ENCODE measurements at regions not wholly inside any gene's neighbourhood (a gene's known extent, or its start where the extent isn't known, plus 50 kb on each side); places are given as distances from the start of the nearest gene placed in this dataset.
"Not testable (repeated sequence)": the region's sequence is repeated elsewhere in the genome, so short reads cannot be mapped to it uniquely, and the experiment has no call there.

DNA sequence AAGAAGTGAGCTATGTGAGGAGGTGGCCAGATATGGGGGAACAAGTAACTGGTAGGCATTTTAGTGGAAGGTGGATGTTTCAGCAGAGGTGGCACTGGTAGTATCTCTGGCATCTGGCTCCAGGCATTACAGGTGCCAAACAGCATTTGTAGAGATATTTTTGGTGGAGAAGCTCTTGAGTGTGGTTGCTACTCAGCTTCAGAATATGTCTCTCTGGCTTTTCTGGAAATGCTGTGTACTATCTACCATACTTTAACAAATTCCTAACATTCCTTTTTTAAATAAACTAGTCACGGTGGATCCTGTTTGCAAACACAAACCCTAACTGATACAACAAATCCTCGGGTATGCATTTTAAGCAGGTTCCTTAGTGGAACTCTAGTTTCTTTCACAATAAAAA, 128.0 kb downstream of the BARX2 start:
- DNase-seq (ENCODE audit: low read depth in 4 of 4, low spot score in 1 of 4): no peak

DNA sequence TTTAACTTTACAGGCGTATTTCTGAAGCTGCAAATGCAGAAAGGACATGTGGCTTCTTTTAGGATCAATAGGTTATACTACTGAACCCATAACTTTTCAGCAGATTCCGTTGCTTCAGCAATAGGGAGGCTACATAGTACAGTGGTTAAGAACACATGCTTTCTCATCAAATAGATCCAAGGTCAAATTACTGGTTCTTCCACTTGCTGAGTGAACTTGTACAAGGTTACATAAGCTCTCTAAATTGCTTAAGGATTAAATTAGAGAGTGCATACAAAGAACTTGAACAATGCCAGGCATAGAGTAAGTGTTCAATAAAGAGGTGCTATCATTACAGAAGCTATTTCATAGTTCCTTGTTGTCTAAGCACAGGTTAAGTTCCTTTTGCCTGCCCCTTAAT, 129.6 kb downstream of the BARX2 start:
- no peak for DNase-seq (ENCODE audit: low read depth in 4 of 4, low spot score in 1 of 4)

DNA sequence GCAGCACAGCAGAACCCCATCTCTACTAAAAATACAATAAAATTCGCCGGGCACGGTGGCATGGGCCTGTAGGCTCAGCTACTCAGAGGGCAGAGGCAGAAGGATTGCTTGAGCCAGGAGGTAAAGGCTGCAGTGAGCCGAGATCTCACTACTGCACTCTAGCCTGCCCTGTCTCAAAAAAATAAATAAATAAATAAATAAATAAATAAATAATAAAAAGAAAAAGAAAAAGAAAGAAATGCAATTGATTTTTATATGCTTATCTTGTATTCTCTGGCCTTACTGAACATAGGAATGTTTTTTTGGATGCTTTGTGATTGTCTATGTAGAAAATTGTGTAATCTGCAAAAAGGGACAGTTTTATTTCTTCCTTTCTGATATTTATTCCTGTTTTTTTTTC, 132.5 kb downstream of the BARX2 start:
- DNase-seq (ENCODE audit: low read depth in 4 of 4, low spot score in 1 of 4): no peak

DNA sequence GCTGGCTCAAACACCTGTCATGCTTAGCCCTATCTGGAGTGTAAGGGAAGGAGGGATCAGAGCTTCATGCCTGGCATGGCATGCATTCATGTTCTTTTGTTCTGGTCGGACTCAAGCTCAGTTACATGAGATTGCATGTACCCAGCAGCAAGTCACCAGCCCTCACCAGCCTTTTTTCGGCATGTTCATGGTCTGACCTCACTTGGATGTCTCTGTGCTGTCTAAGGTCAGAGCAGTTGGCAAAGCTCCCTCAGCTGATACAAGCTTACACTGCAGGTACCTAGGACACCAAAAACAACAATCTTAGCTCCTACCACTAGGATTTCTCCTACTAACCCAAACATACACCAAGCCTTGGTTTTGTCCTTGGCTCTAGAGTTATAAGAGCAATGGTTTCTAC, 152.6 kb downstream of the BARX2 start:
- DNase-seq (ENCODE audit: low read depth in 4 of 4, low spot score in 1 of 4): no peak

DNA sequence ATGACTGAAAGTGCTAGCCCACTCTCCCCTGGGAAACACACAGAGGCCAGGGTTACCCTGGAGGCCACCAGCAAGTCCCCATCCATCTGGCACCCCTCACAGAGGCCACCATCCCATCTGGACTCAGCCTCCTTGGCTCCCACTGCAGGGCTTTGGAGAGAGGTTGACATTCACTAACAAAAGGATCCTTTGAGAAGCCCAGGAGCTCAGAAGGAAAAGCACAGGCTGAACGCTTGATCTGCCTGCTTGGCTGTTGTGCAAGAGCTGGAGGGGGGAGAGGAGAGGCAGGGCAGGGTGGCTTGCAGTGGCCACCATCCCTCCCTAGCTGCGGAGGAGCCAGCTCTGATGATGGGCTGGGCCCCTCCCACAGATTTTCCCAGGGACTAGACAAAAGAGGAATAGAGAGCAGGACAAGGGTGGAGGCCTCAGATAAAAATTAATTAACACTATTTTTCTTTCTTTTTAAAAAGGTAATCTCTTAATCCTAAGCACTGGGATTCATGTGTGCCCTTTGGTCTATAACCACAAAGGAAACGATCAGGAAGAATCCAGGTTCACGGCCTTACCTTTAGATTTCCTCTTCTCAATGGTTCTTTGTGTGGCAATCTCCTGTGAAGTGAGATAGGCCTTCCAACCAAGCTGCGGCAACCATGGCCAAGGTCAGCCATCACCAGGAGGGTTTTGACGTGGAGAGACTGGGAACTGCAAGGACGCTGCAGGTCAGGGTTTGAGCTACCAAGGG, 154.7 kb downstream of the BARX2 start:
- DNase-seq (ENCODE audit: low read depth in 4 of 4, low spot score in 1 of 4): no peak

DNA sequence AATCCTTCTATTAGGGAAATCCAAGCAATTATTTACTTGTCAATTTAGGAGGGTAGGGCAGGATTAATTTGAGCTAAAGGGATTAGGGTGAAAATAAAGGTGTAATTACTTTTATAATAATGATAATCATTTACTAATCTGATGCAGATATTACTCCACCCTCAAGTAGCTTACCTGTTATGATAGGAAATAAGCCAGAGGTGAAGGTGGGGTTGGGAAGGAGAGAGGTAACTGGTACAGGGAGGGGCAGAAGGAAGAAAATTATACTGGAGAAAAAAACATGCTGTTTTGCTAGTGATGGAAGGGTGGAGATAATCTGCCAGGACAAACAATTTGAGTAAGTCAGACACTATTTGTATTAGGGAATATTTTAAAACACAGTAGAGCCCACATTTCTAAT, 157.7 kb downstream of the BARX2 start:
- DNase-seq (ENCODE audit: low read depth in 4 of 4, low spot score in 1 of 4): no peak

DNA sequence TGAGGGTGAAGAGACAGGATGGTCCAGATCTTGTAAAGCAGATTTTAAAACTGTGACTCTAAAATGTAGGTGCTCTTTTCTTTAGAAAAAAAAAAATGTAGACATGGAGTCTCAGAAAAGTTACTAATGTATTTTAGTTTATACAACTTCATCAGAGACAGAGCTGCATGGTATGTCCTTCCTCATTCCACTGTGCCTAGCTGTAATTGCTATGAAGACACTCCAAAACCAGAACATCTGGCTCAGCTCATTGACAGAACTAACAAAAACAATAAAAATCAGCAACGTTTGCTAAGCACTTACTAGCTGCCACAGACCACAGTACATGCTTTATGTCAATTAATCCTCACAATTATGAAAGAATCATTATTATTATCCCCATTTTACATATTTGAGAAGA, 160.7 kb downstream of the BARX2 start:
- DNase-seq (ENCODE audit: low read depth in 4 of 4, low spot score in 1 of 4): no peak

DNA sequence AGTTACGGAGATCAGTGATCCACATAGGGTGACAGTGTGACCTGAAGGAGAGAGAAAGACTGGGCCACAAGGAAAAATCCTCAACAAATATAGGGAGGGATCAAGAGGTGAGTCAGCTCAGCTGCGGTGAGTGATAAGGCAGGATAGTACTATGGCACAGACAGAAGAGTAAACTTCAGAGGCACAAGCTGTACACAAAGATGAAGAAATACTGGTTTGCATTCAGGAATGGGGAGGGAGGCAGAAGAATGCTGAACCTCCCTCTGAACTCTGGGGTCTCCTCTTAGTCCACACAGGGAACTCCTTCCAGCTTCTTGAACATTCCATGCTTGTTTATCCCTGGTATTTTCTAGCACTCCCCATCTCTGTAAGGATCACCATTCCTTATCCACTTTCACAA, 162.7 kb downstream of the BARX2 start:
- no peak for DNase-seq (ENCODE audit: low read depth in 4 of 4, low spot score in 1 of 4)

DNA sequence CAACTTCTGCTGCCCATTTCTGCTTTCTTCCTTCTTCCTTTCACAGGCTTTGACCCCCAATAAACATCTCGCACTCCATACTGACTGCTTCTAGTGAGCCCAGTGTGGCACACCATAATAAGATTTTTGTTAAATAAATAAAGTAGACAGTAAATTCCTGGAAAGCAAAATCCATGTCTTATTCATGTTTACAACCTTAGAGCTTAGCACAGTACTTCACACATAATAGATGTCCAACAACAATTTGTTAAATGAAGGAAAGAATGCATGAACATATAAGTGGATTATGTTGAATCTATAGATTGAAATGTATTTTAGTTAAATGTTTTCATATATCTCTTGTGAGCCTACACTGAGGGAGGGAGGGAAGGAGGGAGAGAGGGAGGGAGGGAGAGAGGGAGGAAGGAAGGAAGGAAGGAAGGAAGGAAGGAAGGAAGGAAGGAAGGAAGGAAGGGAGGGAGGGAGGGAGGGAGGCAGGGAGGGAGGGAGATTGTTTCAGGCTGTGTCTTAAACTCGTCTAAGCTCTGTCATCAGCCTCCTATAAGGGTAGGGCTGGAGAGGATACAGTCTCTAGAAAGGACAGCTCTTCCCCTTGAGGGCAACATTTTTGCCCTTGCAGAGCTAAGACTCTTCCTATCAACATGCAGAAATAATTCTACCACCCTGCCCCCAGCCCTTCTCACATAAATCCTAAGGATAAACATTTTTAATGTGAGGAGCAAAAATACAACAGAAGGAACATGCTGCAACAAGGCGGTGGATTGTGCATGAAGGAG, 168.1 kb downstream of the BARX2 start:
- DNase-seq (ENCODE audit: low read depth in 4 of 4, low spot score in 1 of 4): no peak

DNA sequence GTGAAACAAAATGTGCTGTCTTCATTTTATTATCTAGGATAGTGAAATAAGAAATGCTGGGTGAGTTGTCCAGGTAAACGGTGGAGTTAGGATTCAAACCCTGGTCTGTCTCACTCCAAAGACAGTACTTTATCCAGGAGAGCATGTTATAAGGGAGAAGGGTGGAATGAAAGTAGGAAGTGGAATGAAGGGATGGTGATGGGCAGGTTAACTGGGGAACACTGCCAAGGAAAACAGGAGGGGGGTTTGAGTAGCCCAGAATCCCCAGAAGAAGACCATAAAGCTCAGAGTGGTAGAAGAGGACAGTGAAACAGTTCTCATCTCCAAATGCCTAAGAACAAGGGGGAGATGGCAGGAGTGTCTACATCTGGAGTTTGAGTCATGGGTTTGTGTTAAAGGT, 169.0 kb downstream of the BARX2 start:
- no peak for DNase-seq (ENCODE audit: low read depth in 4 of 4, low spot score in 1 of 4)

DNA sequence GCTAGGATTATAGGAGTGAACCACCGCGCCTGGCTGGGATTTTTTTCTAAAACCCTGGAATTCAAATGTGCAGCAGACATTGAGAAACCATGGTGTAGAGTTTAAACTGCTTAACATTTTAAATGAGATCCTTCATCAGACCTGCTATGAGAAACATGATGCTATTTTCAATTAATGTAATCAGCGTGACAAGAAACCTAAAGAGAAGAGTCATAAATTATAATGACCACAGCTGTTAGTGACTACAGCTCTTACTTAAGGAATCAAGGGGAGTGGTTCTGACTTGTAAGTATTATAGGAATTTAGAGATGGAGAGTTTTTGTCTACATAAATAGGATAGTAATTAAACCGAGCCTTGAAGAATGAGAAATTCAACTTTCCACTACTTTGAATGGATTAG, 170.6 kb downstream of the BARX2 start:
- DNase-seq (ENCODE audit: low read depth in 4 of 4, low spot score in 1 of 4): no peak

DNA sequence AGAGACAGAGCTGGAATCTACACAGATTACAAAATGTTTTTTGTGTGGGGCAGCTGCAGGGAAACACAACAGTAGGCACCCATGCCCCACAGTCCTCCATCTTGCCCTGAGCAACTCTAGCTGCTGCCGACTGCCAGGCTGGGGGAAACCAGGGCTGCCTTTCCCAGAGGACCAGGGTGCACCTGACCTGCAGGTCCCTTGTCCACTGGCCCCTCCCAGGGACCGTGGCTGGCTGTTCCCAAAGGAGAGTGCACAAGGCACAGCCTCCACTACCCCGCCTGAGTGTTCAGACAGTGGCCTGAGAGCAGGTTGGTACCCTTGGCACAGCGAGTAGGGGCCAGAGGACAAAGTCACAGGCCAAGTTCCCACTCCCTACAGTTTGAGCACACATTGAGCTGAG, 181.8 kb downstream of the BARX2 start:
- no peak for DNase-seq (ENCODE audit: low read depth in 4 of 4, low spot score in 1 of 4)

DNA sequence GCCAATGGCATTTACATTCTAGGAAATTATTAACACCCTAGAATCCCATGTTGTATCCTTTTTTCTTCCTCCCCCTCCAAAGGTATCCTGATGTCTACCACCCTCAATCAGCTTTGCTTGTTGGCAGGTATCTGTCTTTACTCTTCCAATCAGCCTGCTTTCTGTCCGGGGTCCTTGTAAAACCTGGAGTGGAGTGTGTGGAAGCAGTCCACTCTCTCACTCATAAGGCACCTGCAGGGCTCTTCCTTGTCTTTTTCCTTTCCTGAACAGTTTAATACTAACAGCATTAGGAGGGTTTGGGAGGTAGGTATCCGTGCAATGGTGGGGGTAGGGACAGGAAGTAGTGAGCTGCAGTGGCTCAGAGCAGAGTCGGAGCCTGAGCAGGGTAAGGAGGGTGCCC, 193.4 kb downstream of the BARX2 start:
- DNase-seq (ENCODE audit: low read depth in 4 of 4, low spot score in 1 of 4): no peak

DNA sequence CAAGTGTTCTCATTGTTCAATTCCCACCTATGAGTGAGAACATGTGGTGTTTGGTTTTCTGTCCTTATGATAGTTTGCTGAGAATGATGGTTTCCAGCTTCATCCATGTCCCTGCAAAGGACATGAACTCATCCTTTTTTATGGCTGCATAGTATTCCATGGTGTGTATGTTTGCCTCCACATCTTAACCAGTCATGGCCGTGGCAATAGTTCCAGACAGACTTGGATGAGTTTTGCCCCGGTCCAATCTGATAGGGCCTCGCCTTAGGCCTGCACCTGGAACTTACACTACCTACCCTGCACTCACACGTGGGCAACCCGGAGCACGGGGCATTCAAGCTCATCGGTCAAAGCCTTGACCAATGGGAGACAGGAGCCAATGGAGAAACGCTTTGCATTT, 197.0 kb downstream of the BARX2 start:
- not testable (repeated sequence) for DNase-seq (ENCODE audit: low read depth in 4 of 4, low spot score in 1 of 4)

DNA sequence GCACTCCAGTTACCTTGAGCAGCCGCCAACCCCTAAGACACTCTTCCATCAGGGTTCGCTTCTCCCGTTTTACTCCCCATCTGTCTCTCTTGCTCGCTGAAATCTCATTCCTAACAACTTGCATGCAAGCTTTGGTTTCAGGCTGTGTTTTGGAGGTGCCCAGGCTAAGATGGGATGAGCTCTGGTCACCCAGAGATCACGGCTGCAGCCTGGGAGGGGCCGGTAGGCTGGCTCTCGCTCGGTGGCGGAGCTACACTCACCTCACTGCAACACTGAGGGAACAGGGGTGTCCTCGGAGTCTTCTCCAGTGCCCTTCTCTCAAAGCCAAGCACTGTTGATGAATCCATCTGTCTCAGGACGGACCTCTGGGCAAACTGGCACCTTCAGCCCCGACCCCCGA, 197.5 kb downstream of the BARX2 start:
- no peak for DNase-seq (ENCODE audit: low read depth in 4 of 4, low spot score in 1 of 4)

DNA sequence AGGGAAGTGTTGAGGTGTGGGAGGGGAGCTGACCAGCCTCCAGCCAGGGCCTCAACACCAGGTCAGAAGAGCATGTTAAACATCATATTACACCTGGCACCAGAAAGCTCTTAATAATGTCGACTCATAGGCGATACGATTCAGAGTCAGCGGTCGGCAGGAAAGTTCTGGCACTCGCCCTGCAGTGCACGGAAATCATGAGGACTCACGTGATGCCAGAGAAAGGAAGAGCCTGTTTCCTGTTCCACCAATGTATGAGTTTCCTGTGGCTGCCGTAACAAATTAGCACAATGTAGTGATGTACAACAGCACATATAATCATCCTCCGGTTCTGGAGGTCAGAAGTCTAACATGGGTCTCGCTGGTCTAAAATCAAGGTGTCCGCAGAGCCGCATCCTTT, 198.8 kb downstream of the BARX2 start:
- DNase-seq (ENCODE audit: low read depth in 4 of 4, low spot score in 1 of 4): no peak

DNA sequence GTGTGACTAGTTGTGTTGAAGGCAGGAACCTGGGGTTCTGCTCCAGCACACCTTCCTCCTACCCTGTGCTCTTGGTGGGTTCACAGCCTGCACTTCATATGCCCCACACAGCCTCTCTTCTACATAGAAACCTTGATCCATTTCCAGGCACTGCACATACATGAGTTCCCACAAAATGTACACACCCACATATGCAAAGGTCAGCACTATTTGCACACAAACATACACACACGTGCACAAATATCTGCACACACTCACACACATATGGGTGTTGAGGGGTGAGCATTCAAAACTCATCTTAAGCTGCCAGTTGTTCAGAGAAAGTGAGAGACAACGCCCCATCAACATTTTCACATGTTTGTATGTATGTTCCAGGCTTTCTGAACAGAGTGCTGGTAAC, 201.0 kb downstream of the BARX2 start:
- DNase-seq (ENCODE audit: low read depth in 4 of 4, low spot score in 1 of 4): no peak

DNA sequence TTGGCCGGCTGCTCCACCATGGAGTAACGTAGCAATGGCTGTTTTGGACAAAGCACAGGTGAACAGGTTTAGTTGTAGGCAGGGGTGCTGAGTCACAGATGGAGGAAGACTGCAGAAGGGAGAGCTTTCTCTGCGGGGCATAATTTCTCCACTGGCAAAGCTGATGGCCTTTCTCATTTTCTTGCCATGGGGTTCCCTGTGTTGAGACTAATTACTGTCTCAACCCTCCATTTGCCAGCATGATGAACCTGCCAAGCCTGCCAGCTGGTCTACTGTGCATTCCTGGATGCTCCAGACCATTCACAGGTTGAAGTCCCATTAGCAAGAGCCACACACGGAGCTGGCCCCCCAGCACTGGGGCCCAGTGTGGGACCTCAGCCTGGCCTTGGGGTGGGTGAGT, 202.4 kb downstream of the BARX2 start:
- DNase-seq (ENCODE audit: low read depth in 4 of 4, low spot score in 1 of 4): no peak

DNA sequence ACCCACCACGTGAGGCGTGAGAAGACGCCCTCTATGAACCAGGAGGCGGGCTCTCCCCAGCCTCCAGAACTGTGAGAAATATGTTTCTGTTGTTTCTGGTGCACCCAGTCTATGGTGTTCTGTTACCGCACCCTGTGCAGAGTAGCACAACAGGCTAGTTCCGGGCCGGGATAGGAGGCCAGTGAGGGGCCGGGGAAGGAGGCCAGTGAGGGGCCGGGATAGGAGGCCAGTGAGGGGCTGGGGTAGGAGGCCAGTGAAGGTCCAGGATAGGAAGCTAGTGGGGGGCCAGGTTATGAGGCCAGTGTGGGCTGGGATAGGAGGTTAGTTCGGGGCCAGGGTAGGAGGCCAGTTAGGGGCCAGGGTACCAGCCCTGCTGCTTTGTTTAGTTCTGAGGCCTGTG, 204.6 kb downstream of the BARX2 start:
- no peak for DNase-seq (ENCODE audit: low read depth in 4 of 4, low spot score in 1 of 4)

DNA sequence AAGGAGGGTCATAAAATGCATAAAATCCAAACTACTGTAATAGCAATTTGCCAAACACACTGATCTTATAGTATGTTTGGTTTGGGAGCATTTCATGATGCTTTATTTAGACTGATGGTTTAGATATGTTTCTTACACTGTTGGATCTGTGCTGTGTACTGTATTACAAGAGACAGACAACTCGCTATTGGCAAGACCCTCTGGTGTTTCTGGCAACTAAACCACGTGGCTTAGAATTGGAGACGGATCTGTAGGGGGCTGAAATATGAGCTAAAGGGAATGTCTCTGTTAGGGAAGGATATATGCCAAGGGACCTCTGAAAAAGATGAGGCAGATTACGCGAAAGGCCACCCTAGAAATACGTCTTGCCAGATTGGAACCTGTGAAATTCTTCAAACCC, 208.7 kb downstream of the BARX2 start:
- DNase-seq (ENCODE audit: low read depth in 4 of 4, low spot score in 1 of 4): no peak

DNA sequence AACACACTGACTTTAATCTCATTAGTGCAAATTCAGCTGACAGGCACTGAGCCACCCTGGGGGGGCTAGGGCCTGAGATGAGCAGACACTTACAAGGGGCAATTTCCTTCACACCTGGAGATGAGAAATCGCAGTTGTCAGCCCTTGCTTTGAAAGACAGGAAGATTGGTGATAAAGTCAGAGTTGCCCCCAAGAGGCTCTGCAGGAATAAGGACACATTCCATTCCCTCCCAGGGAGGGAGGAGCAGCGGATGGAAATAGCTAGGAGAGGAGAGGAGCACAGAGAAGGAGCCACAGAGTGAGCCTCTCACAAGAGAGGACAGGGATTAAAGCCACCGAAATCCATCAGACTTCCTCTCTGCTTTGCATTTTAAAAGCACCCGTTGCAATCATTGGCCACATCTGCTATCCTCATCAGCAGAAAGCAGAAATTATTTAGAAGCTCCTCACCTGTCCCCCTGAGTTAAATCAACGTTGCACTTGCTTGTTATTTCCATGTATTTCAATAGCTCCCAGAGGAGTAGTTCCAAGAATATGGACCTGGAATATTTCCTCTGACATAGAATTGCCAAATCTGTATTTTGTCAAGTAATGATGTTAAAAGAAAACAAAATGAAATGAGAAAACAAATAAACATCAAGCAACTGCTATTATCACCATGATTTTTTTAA, 213.7 kb downstream of the BARX2 start:
- no peak for DNase-seq (ENCODE audit: low read depth in 4 of 4, low spot score in 1 of 4)

DNA sequence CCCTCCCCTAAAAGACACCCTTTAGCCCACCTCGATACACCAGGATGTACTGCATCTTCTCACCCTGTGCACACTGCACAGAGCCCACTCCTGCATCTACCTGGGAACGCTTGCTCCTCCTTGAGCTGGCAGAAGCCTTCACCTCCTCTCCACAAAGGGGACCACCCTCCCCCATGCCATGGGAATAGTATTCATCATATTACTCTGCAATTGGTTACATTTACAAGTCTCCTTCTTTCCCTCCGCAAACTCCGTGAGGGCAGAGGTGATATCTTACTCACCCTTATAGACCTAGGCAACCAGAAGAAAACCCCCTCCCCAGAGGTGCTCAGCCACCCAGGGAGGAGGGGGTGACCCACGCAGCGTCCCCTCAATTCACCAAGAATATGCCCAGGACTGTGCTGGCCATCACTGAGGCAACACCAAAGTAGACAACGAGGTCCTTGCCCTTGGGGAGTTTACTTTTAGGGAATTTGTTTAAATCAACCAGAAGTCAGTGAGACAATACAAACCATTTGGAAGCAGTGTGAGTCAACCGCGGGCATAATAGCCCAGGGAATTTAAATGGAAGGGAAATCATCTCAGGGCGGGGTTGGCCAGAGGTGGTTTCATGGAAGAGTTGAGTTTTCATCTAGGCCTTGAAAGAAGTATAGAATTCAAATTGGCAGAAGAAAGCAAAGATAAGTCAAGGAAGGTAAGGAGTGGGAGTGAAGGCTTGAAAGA, 214.5 kb downstream of the BARX2 start:
- no peak for DNase-seq (ENCODE audit: low read depth in 4 of 4, low spot score in 1 of 4)
